Keratinocyte (primary cell): ENCODE measurements at regions not wholly inside any gene's neighbourhood (a gene's known extent, or its start where the extent isn't known, plus 50 kb on each side); places are given as distances from the start of the nearest gene placed in this dataset.

Source experiments
- DNase-seq: peaks from one replicate; pipeline ENCODE4 v3.0.0-alpha.2; 2011; ENCODE audit warnings: low read depth, missing footprints, low spot score
- FAIRE-seq: peaks from 2 replicates; lab custom pipeline; 2011; peaks lifted over from hg19 to GRCh38; lab: Jason Lieb, UNC
- H2AFZ ChIP-seq: 2 replicates; pipeline ENCODE4 v1.6.0; 2012; ENCODE audit warnings: low read length, control low read depth, inconsistent platforms; ENCODE audit not compliant: control insufficient read depth
- H3K27ac ChIP-seq: 2 replicates; pipeline ENCODE4 v1.5.1; 2011; ENCODE audit warnings: low read length; ENCODE audit not compliant: control insufficient read depth, insufficient read depth
- H3K27me3 ChIP-seq: 3 replicates; pipeline ENCODE4 v1.6.0; 2011; ENCODE audit warnings: low read length; ENCODE audit not compliant: control insufficient read depth, insufficient read depth; ENCODE audit errors: extremely low read depth
- H3K36me3 ChIP-seq, 2 experiments: 2 replicates in 1 of 2; 3 replicates in 1 of 2; pipeline ENCODE4 v1.5.1; 2011; ENCODE audit warnings: low read length in 2 of 2, mild to moderate bottlenecking in 1 of 2; ENCODE audit not compliant: control insufficient read depth in 2 of 2, insufficient read depth in 2 of 2; ENCODE audit errors: extremely low read depth in 1 of 2
- H3K4me1 ChIP-seq: 3 replicates; pipeline ENCODE4 v1.5.1; 2011; ENCODE audit warnings: low read length; ENCODE audit not compliant: control insufficient read depth, insufficient read depth; ENCODE audit errors: extremely low read depth
- H3K4me2 ChIP-seq: 3 replicates; pipeline ENCODE4 v1.6.0; 2011; ENCODE audit warnings: low read depth, low read length; ENCODE audit not compliant: control insufficient read depth, insufficient read depth; ENCODE audit errors: extremely low read depth
- H3K4me3 ChIP-seq, 3 experiments: fragments of 200-600 bp in 1 of 3; sonication (generic) in 1 of 3; 2 replicates in 2 of 3; 3 replicates in 1 of 3; pipeline ENCODE4 v1.5.1; 2011 to 2016; ENCODE audit warnings: low read length in 3 of 3, mild to moderate bottlenecking in 3 of 3, control low read depth in 2 of 3, inconsistent platforms in 1 of 3, low read depth in 1 of 3, mixed read lengths in 1 of 3, mixed run types in 1 of 3, moderate library complexity in 1 of 3; ENCODE audit not compliant: control insufficient read depth in 2 of 3, insufficient read depth in 2 of 3; ENCODE audit errors: extremely low read depth in 1 of 3
- H3K79me2 ChIP-seq: 2 replicates; pipeline ENCODE4 v1.6.0; 2012; ENCODE audit warnings: low read length; ENCODE audit not compliant: control insufficient read depth, insufficient read depth
- H3K9ac ChIP-seq: 3 replicates; pipeline ENCODE4 v1.6.0; 2011; ENCODE audit warnings: low read length; ENCODE audit not compliant: control insufficient read depth, insufficient read depth; ENCODE audit errors: extremely low read depth
- H3K9me1 ChIP-seq: 3 replicates; pipeline ENCODE4 v1.6.0; 2011; ENCODE audit warnings: low read length; ENCODE audit not compliant: control insufficient read depth, insufficient read depth; ENCODE audit errors: extremely low read depth
- H3K9me3 ChIP-seq: 2 replicates; pipeline ENCODE4 v1.5.1; 2012; ENCODE audit warnings: low read depth, low read length; ENCODE audit not compliant: control insufficient read depth
- H4K20me1 ChIP-seq: 3 replicates; pipeline ENCODE4 v1.6.0; 2011; ENCODE audit warnings: low read length; ENCODE audit not compliant: control insufficient read depth, insufficient read depth; ENCODE audit errors: extremely low read depth
- EZH2 ChIP-seq: IDR thresholded peaks from one replicate; pipeline ENCODE4 v1.6.1; 2012; ENCODE audit warnings: inconsistent platforms, mild to moderate bottlenecking, low read length, moderate library complexity
- dilution Hi-C: fragments of 300-500 bp; cut with MboI; formaldehyde crosslinking; loops from one replicate; pipeline ENCODE4 v1.7.0; 2020; ENCODE audit warnings: low sequenced_read_pairs; ENCODE audit not compliant: extremely low pct_ligation_motif_present
- TF ChIP-seq, protein P1 (sequence below), 3 experiments: IDR thresholded peaks in 1 of 3; conservative IDR thresholded peaks in 1 of 3; optimal IDR thresholded peaks in 1 of 3; 2 replicates in 2 of 3; 3 replicates in 1 of 3; pipeline versions ENCODE3 to v1.5.1; 2011; ENCODE audit warnings: low read length in 3 of 3, mild to moderate bottlenecking in 3 of 3, moderate library complexity in 2 of 3, control low read depth in 1 of 3, inconsistent platforms in 1 of 3; ENCODE audit not compliant: insufficient read depth in 2 of 3; ENCODE audit errors: extremely low read depth in 1 of 3

DNA sequence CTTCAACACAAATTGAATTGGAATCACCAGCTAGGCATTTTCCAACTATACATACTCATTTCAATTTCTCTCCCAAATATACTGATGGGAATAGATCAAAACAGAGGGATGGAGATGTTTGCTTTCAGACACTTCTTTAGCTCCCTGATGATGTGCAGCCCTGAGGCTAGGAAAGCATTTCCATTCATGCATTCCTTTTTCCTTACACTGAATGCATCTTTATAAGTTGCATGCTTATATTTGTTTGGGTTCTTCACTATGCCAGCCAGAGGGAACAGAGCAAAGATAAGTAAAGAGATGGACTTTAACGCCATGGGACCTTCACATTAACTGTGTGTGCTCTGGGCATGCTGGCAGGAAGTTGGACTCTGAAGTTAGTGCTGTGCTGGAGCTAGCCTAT, 696.5 kb upstream of the CDH9 start:
- H3K79me2 ChIP-seq, result no peaks in the 10 kb centered on the region
- dilution Hi-C loops, result no loop called here
- H3K4me1 ChIP-seq, result no peaks in the 10 kb centered on the region
- no peaks in the 10 kb centered on the region for H3K9me3 ChIP-seq
- H3K9ac ChIP-seq, result no peak overlapping the region
- DNase-seq (no peak), FAIRE-seq (no peak)
- H4K20me1 ChIP-seq, result no peaks in the 10 kb centered on the region
- H3K27ac ChIP-seq, result no peak overlapping the region
- H3K36me3 ChIP-seq, result no peaks in the 10 kb centered on the region
- H3K9me1 ChIP-seq, result no peaks in the 10 kb centered on the region
- H3K4me2 ChIP-seq, result no peak overlapping the region
- H2AFZ ChIP-seq, result no peak overlapping the region
- H3K4me3 ChIP-seq, result no peak overlapping the region
- H3K27me3 ChIP-seq, result no peaks in the 10 kb centered on the region
- TF ChIP-seq, protein P1, sequence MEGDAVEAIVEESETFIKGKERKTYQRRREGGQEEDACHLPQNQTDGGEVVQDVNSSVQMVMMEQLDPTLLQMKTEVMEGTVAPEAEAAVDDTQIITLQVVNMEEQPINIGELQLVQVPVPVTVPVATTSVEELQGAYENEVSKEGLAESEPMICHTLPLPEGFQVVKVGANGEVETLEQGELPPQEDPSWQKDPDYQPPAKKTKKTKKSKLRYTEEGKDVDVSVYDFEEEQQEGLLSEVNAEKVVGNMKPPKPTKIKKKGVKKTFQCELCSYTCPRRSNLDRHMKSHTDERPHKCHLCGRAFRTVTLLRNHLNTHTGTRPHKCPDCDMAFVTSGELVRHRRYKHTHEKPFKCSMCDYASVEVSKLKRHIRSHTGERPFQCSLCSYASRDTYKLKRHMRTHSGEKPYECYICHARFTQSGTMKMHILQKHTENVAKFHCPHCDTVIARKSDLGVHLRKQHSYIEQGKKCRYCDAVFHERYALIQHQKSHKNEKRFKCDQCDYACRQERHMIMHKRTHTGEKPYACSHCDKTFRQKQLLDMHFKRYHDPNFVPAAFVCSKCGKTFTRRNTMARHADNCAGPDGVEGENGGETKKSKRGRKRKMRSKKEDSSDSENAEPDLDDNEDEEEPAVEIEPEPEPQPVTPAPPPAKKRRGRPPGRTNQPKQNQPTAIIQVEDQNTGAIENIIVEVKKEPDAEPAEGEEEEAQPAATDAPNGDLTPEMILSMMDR (optimal IDR thresholded peaks at IDR 0.05 in 1 of 3, IDR thresholded peaks at IDR 0.05 in 1 of 3, conservative IDR thresholded peaks at IDR 0.05 in 1 of 3; ENCODE audit: extremely low read depth in 1 of 3, insufficient read depth in 2 of 3, low read length in 3 of 3), result no peak
- TF ChIP-seq EZH2, result no peak

DNA sequence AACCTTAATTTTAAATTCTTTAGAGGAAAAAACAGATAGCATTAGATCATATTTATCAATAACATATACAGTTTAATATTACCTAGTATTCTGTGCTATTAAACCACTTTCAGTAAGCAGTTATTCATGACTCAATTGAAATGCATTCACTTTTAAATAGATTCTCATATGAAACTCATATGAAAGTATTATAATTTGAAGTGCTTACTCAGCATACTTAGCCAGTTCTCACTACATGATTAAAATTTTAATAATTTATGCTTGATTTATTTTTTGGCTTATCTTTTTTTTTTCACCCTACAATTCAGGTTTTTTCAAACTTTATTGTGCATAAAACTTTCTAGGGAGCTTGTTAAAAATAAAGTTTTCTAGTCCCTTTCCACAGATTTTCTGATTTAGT, 694.9 kb upstream of the CDH9 start:
- Histone ChIP-seq H3K27ac (no peak overlapping the region), H4K20me1 (no peaks in the 10 kb centered on the region), H3K4me1 (no peaks in the 10 kb centered on the region), H3K4me2 (no peak overlapping the region), H3K9me1 (no peaks in the 10 kb centered on the region), H3K4me3 (no peak overlapping the region), H3K9me3 (no peaks in the 10 kb centered on the region), H3K27me3 (no peaks in the 10 kb centered on the region), H3K9ac (no peak overlapping the region), H3K36me3 (no peaks in the 10 kb centered on the region), H2AFZ (no peak overlapping the region), H3K79me2 (no peaks in the 10 kb centered on the region)
- dilution Hi-C loops, result no loop called here
- FAIRE-seq (no peak), DNase-seq (no peak)
- TF ChIP-seq, protein P1 (optimal IDR thresholded peaks at IDR 0.05 in 1 of 3, IDR thresholded peaks at IDR 0.05 in 1 of 3, conservative IDR thresholded peaks at IDR 0.05 in 1 of 3; ENCODE audit: extremely low read depth in 1 of 3, insufficient read depth in 2 of 3, low read length in 3 of 3), result no peak
- TF ChIP-seq EZH2, result no peak
